ENCODE measurements at regions not wholly inside any gene's neighbourhood (a gene's known extent, or its start where the extent isn't known, plus 50 kb on each side); places are given as distances from the start of the nearest gene placed in this dataset.

- TF ChIP-seq CTCF (conservative IDR thresholded peaks at IDR 0.05 in 1 of 2, IDR thresholded peaks at IDR 0.05 in 1 of 2; ENCODE audit: extremely low read depth in 1 of 2, insufficient read depth in 1 of 2, low read depth in 1 of 2, low read length in 2 of 2): no peak
- TF ChIP-seq EZH2 (IDR thresholded peaks at IDR 0.05; ENCODE audit: borderline replicate concordance, low read length): no peak
Measured at GRCh38 chr9:79020276-79020675, 551.5 kb upstream of the TLE4 start.
